WTC11 (cell line): ENCODE measurements at regions not wholly inside any gene's neighbourhood (a gene's known extent, or its start where the extent isn't known, plus 50 kb on each side); places are given as distances from the start of the nearest gene placed in this dataset.

Source experiments
- E2F4 ChIP-seq: sonication (generic); formaldehyde crosslinking; IDR thresholded peaks from 2 replicates; pipeline ENCODE4 v1.8.1; 2022; ENCODE audit warnings: low read depth, mild to moderate bottlenecking, moderate library complexity, missing genetic modification reagents, borderline replicate concordance
- ETV6 ChIP-seq: sonication (generic); formaldehyde crosslinking; IDR thresholded peaks from 2 replicates; pipeline ENCODE4 v1.8.1; 2022; ENCODE audit warnings: mild to moderate bottlenecking, missing genetic modification reagents
- FOXK1 ChIP-seq: sonication (generic); formaldehyde crosslinking; IDR thresholded peaks from 2 replicates; pipeline ENCODE4 v1.8.0; 2022; ENCODE audit warnings: mild to moderate bottlenecking, moderate library complexity, missing genetic modification reagents
- FOXP4 ChIP-seq: sonication (generic); formaldehyde crosslinking; IDR thresholded peaks from 2 replicates; pipeline ENCODE4 v1.8.0; 2022; ENCODE audit warnings: mild to moderate bottlenecking, missing genetic modification reagents
- MYBL2 ChIP-seq: sonication (generic); formaldehyde crosslinking; IDR thresholded peaks from 2 replicates; pipeline ENCODE4 v1.8.1; 2023; ENCODE audit warnings: mild to moderate bottlenecking, moderate library complexity, missing genetic modification reagents
- RELA ChIP-seq: sonication (generic); formaldehyde crosslinking; IDR thresholded peaks from 2 replicates; pipeline ENCODE4 v1.8.1; 2022; ENCODE audit warnings: missing genetic modification reagents, mild to moderate bottlenecking, borderline replicate concordance
- SOX15 ChIP-seq: fragments of 250-450 bp; sonication (Bioruptor Pico); IDR thresholded peaks from 2 replicates; pipeline ENCODE4 v1.9.0; 2021; ENCODE audit warnings: mild to moderate bottlenecking
- SP1 ChIP-seq: sonication (generic); formaldehyde crosslinking; conservative IDR thresholded peaks from 2 replicates; pipeline ENCODE4 v1.8.1; 2022; ENCODE audit warnings: missing genetic modification reagents
- ZBTB21 ChIP-seq: sonication (generic); formaldehyde crosslinking; IDR thresholded peaks from 2 replicates; pipeline ENCODE4 v1.8.1; 2023; ENCODE audit warnings: mild to moderate bottlenecking, missing genetic modification reagents, borderline replicate concordance
- TF ChIP-seq, protein P1 (sequence below): fragments of 200-600 bp; IDR thresholded peaks from 2 replicates; pipeline ENCODE4 v1.8.0; 2022; ENCODE audit warnings: antibody characterized with exemption
- TF ChIP-seq, protein P2 (sequence below): sonication (generic); formaldehyde crosslinking; IDR thresholded peaks from 2 replicates; pipeline ENCODE4 v1.8.0; 2023; ENCODE audit warnings: mild to moderate bottlenecking, missing genetic modification reagents
- TF ChIP-seq, protein P3 (sequence below): sonication (generic); formaldehyde crosslinking; IDR thresholded peaks from 2 replicates; pipeline ENCODE4 v1.8.1; 2023; ENCODE audit warnings: mild to moderate bottlenecking, moderate library complexity, missing genetic modification reagents

GRCh38 chr12:67759829-67760228, 111.3 kb downstream of the DYRK2 start:
- TF ChIP-seq, protein P1, sequence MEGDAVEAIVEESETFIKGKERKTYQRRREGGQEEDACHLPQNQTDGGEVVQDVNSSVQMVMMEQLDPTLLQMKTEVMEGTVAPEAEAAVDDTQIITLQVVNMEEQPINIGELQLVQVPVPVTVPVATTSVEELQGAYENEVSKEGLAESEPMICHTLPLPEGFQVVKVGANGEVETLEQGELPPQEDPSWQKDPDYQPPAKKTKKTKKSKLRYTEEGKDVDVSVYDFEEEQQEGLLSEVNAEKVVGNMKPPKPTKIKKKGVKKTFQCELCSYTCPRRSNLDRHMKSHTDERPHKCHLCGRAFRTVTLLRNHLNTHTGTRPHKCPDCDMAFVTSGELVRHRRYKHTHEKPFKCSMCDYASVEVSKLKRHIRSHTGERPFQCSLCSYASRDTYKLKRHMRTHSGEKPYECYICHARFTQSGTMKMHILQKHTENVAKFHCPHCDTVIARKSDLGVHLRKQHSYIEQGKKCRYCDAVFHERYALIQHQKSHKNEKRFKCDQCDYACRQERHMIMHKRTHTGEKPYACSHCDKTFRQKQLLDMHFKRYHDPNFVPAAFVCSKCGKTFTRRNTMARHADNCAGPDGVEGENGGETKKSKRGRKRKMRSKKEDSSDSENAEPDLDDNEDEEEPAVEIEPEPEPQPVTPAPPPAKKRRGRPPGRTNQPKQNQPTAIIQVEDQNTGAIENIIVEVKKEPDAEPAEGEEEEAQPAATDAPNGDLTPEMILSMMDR: no peak
- no peak for TF ChIP-seq RELA (CRISPR knock-in tag)
- no peak for TF ChIP-seq SP1 (CRISPR knock-in tag)
- no peak for TF ChIP-seq MYBL2 (CRISPR knock-in tag)
- TF ChIP-seq, protein P2, sequence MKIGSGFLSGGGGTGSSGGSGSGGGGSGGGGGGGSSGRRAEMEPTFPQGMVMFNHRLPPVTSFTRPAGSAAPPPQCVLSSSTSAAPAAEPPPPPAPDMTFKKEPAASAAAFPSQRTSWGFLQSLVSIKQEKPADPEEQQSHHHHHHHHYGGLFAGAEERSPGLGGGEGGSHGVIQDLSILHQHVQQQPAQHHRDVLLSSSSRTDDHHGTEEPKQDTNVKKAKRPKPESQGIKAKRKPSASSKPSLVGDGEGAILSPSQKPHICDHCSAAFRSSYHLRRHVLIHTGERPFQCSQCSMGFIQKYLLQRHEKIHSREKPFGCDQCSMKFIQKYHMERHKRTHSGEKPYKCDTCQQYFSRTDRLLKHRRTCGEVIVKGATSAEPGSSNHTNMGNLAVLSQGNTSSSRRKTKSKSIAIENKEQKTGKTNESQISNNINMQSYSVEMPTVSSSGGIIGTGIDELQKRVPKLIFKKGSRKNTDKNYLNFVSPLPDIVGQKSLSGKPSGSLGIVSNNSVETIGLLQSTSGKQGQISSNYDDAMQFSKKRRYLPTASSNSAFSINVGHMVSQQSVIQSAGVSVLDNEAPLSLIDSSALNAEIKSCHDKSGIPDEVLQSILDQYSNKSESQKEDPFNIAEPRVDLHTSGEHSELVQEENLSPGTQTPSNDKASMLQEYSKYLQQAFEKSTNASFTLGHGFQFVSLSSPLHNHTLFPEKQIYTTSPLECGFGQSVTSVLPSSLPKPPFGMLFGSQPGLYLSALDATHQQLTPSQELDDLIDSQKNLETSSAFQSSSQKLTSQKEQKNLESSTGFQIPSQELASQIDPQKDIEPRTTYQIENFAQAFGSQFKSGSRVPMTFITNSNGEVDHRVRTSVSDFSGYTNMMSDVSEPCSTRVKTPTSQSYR: no peak
- TF ChIP-seq SOX15 (CRISPR knock-in tag): no peak
- TF ChIP-seq FOXK1: no peak
- TF ChIP-seq E2F4 (CRISPR knock-in tag): no peak
- TF ChIP-seq, protein P3, sequence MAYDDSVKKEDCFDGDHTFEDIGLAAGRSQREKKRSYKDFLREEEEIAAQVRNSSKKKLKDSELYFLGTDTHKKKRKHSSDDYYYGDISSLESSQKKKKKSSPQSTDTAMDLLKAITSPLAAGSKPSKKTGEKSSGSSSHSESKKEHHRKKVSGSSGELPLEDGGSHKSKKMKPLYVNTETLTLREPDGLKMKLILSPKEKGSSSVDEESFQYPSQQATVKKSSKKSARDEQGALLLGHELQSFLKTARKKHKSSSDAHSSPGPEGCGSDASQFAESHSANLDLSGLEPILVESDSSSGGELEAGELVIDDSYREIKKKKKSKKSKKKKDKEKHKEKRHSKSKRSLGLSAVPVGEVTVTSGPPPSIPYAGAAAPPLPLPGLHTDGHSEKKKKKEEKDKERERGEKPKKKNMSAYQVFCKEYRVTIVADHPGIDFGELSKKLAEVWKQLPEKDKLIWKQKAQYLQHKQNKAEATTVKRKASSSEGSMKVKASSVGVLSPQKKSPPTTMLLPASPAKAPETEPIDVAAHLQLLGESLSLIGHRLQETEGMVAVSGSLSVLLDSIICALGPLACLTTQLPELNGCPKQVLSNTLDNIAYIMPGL (CRISPR knock-in tag): no peak
- TF ChIP-seq ETV6 (CRISPR knock-in tag): no peak
- TF ChIP-seq FOXP4 (CRISPR knock-in tag): no peak
- TF ChIP-seq ZBTB21 (CRISPR knock-in tag): no peak
